ENCODE measurements at regions not wholly inside any gene's neighbourhood (a gene's known extent, or its start where the extent isn't known, plus 50 kb on each side); places are given as distances from the start of the nearest gene placed in this dataset.

GRCh38 chr2:176447616-176448015 lies 178.4 kb downstream of the MTX2 start:
- TF ChIP-seq CTCF (conservative IDR thresholded peaks at IDR 0.05) (no peak), EZH2 (IDR thresholded peaks at IDR 0.05; ENCODE audit: low read depth) (no peak)

Measured in PC-9 (cell line).